ENCODE measurements at regions not wholly inside any gene's neighbourhood (a gene's known extent, or its start where the extent isn't known, plus 50 kb on each side); places are given as distances from the start of the nearest gene placed in this dataset.

DNA sequence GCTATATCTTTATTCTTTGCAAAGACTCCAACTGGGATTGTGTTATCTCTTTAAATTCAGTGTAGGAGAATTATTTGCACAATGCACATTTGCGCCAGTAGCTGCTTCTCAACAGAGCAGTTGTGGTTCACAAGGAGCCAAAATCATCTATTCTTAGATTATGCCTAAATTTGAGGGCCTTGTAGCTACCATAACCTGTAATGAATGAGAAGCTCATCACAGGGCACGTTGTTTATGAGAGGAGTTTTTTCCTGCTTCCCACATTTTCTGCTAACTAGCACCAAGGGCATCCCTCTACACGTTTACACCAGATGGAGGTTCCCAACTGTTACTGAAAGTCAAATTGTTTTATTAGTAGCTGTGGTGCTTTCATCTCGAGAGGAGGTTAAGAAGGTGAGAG lies 322.4 kb downstream of the TMEM161B start:
- peaks cover 48% of the 10 kb centered on the region for H3K4me1 ChIP-seq (ENCODE audit: insufficient read depth)
- no peak overlapping the region for H3K4me2 ChIP-seq
- no peak overlapping the region for H3K4me3 Mint-ChIP-seq

More for the DNA sequence above, 322.4 kb downstream of the TMEM161B start:
- Histone ChIP-seq H3K36me3 (ENCODE audit: insufficient read depth) (no peaks in the 10 kb centered on the region), H3K79me2 (replicated peaks; ENCODE audit: insufficient read depth) (no peaks in the 10 kb centered on the region), H3K27ac (ENCODE audit: low read depth) (no peak overlapping the region), H2AFZ (no peak overlapping the region), H3F3A (replicated peaks; ENCODE audit: low read depth) (no peaks in the 10 kb centered on the region), H4K20me1 (replicated peaks; ENCODE audit: insufficient read depth) (no peaks in the 10 kb centered on the region), H3K4me3 (no peak overlapping the region), H3K9me2 (ENCODE audit: insufficient read depth) (no peaks in the 10 kb centered on the region), H3K27me3 (ENCODE audit: insufficient read depth) (no peaks in the 10 kb centered on the region)
- no peak for ATAC-seq
- no peaks in the 10 kb centered on the region for H3K9me3 Mint-ChIP-seq
- no peaks in the 10 kb centered on the region for H3K27me3 Mint-ChIP-seq (ENCODE audit: insufficient read depth, low read depth, poor library complexity)
- no peaks in the 10 kb centered on the region for H3K36me3 Mint-ChIP-seq (ENCODE audit: low read depth)
- TF ChIP-seq CREB1 (CRISPR knock-in tag; IDR thresholded peaks at IDR 0.05; ENCODE audit: low read depth) (no peak), ZNF331 (CRISPR knock-in tag; IDR thresholded peaks at IDR 0.05; ENCODE audit: low read depth) (no peak), NANOG (IDR thresholded peaks at IDR 0.05; ENCODE audit: borderline replicate concordance) (no peak), EZH2 (IDR thresholded peaks at IDR 0.05; ENCODE audit: low read depth, unreplicated experiment) (no peak), EZH2phosphoT487 (IDR thresholded peaks at IDR 0.05; ENCODE audit: unreplicated experiment) (no peak)
- TF ChIP-seq, protein P1, sequence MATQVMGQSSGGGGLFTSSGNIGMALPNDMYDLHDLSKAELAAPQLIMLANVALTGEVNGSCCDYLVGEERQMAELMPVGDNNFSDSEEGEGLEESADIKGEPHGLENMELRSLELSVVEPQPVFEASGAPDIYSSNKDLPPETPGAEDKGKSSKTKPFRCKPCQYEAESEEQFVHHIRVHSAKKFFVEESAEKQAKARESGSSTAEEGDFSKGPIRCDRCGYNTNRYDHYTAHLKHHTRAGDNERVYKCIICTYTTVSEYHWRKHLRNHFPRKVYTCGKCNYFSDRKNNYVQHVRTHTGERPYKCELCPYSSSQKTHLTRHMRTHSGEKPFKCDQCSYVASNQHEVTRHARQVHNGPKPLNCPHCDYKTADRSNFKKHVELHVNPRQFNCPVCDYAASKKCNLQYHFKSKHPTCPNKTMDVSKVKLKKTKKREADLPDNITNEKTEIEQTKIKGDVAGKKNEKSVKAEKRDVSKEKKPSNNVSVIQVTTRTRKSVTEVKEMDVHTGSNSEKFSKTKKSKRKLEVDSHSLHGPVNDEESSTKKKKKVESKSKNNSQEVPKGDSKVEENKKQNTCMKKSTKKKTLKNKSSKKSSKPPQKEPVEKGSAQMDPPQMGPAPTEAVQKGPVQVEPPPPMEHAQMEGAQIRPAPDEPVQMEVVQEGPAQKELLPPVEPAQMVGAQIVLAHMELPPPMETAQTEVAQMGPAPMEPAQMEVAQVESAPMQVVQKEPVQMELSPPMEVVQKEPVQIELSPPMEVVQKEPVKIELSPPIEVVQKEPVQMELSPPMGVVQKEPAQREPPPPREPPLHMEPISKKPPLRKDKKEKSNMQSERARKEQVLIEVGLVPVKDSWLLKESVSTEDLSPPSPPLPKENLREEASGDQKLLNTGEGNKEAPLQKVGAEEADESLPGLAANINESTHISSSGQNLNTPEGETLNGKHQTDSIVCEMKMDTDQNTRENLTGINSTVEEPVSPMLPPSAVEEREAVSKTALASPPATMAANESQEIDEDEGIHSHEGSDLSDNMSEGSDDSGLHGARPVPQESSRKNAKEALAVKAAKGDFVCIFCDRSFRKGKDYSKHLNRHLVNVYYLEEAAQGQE (IDR thresholded peaks at IDR 0.05; ENCODE audit: unreplicated experiment): no peak
- TF ChIP-seq, protein P2, sequence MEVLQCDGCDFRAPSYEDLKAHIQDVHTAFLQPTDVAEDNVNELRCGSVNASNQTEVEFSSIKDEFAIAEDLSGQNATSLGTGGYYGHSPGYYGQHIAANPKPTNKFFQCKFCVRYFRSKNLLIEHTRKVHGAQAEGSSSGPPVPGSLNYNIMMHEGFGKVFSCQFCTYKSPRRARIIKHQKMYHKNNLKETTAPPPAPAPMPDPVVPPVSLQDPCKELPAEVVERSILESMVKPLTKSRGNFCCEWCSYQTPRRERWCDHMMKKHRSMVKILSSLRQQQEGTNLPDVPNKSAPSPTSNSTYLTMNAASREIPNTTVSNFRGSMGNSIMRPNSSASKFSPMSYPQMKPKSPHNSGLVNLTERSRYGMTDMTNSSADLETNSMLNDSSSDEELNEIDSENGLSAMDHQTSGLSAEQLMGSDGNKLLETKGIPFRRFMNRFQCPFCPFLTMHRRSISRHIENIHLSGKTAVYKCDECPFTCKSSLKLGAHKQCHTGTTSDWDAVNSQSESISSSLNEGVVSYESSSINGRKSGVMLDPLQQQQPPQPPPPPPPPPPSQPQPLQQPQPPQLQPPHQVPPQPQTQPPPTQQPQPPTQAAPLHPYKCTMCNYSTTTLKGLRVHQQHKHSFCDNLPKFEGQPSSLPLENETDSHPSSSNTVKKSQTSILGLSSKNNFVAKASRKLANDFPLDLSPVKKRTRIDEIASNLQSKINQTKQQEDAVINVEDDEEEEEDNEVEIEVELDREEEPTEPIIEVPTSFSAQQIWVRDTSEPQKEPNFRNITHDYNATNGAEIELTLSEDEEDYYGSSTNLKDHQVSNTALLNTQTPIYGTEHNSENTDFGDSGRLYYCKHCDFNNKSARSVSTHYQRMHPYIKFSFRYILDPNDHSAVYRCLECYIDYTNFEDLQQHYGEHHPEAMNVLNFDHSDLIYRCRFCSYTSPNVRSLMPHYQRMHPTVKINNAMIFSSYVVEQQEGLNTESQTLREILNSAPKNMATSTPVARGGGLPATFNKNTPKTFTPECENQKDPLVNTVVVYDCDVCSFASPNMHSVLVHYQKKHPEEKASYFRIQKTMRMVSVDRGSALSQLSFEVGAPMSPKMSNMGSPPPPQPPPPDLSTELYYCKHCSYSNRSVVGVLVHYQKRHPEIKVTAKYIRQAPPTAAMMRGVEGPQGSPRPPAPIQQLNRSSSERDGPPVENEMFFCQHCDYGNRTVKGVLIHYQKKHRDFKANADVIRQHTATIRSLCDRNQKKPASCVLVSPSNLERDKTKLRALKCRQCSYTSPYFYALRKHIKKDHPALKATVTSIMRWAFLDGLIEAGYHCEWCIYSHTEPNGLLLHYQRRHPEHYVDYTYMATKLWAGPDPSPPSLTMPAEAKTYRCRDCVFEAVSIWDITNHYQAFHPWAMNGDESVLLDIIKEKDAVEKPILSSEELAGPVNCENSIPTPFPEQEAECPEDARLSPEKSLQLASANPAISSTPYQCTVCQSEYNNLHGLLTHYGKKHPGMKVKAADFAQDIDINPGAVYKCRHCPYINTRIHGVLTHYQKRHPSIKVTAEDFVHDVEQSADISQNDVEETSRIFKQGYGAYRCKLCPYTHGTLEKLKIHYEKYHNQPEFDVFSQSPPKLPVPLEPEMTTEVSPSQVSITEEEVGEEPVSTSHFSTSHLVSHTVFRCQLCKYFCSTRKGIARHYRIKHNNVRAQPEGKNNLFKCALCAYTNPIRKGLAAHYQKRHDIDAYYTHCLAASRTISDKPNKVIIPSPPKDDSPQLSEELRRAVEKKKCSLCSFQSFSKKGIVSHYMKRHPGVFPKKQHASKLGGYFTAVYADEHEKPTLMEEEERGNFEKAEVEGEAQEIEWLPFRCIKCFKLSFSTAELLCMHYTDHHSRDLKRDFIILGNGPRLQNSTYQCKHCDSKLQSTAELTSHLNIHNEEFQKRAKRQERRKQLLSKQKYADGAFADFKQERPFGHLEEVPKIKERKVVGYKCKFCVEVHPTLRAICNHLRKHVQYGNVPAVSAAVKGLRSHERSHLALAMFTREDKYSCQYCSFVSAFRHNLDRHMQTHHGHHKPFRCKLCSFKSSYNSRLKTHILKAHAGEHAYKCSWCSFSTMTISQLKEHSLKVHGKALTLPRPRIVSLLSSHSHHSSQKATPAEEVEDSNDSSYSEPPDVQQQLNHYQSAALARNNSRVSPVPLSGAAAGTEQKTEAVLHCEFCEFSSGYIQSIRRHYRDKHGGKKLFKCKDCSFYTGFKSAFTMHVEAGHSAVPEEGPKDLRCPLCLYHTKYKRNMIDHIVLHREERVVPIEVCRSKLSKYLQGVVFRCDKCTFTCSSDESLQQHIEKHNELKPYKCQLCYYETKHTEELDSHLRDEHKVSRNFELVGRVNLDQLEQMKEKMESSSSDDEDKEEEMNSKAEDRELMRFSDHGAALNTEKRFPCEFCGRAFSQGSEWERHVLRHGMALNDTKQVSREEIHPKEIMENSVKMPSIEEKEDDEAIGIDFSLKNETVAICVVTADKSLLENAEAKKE (CRISPR knock-in tag; IDR thresholded peaks at IDR 0.05): no peak
- no peak overlapping the region for H3K27ac Mint-ChIP-seq
- H3K4me1 Mint-ChIP-seq: peaks cover 37% of the 10 kb centered on the region
- DNase-seq (ENCODE audit: low spot score): no peak

All from GM23338 (cell line).